IMR-90 (cell line): ENCODE measurements at regions not wholly inside any gene's neighbourhood (a gene's known extent, or its start where the extent isn't known, plus 50 kb on each side); places are given as distances from the start of the nearest gene placed in this dataset.
"Not testable (repeated sequence)": the region's sequence is repeated elsewhere in the genome, so short reads cannot be mapped to it uniquely, and the experiment has no call there.

Experiments used
- ATAC-seq: fragments of 200-7000 bp; cut with Tn5 transposase; 2 replicates; pipeline ENCODE4 v1.9.1; 2020; ENCODE audit warnings: low read depth, mild to moderate bottlenecking, moderate library complexity
- BruUV-seq: library from RNA; stranded (reverse); fragments of 400-500 nt; replicated peaks from 2 replicates; lab custom pipeline; 2021; lab: Mats Ljungman, UMichigan
- CTCF ChIA-PET: fragments of 300-600 bp; formaldehyde crosslinking; extraction: SDS; loops from one replicate; lab custom pipeline; 2021; ENCODE audit warnings: antibody characterized with exemption; lab: Yijun Ruan, JAX
- POLR2A ChIA-PET: fragments of 300-600 bp; sonication (Branson Sonifier 250); formaldehyde crosslinking; loops from one replicate; lab custom pipeline; 2022; ENCODE audit warnings: antibody characterized with exemption; ENCODE audit not compliant: unreplicated experiment; lab: Charles Lee
- DNase-seq: peaks from one replicate; pipeline ENCODE4 v3.0.0; 2013
- H2AFZ ChIP-seq: replicated peaks from 2 replicates; pipeline ENCODE3; 2013; ENCODE audit warnings: low read length, mild to moderate bottlenecking; ENCODE audit not compliant: poor library complexity
- H2AK5ac ChIP-seq: 2 replicates; pipeline ENCODE4 v1.6.1; 2013; ENCODE audit warnings: low read depth, low read length, inconsistent platforms
- H2AK9ac ChIP-seq: replicated peaks from 2 replicates; pipeline ENCODE3; 2013; ENCODE audit warnings: mild to moderate bottlenecking, low read depth, low read length, moderate library complexity; ENCODE audit not compliant: poor library complexity
- H2BK120ac ChIP-seq: 2 replicates; pipeline ENCODE4 v1.6.1; 2013; ENCODE audit warnings: low read depth, low read length, inconsistent platforms
- H2BK15ac ChIP-seq: 3 replicates; pipeline ENCODE4 v1.6.1; 2013; ENCODE audit warnings: low read depth, low read length, inconsistent platforms
- H2BK20ac ChIP-seq: 2 replicates; pipeline ENCODE4 v1.6.1; 2013; ENCODE audit warnings: low read depth, mild to moderate bottlenecking, inconsistent platforms, low read length, moderate library complexity
- H2BK5ac ChIP-seq: 2 replicates; pipeline ENCODE4 v1.6.1; 2013; ENCODE audit warnings: mild to moderate bottlenecking, low read depth, low read length, inconsistent platforms; ENCODE audit not compliant: poor library complexity, severe bottlenecking
- H3K14ac ChIP-seq: replicated peaks from 2 replicates; pipeline ENCODE4 v1.6.1; 2013; ENCODE audit warnings: low read depth, low read length, inconsistent platforms
- H3K18ac ChIP-seq: 2 replicates; pipeline ENCODE4 v1.6.1; 2013; ENCODE audit warnings: low read depth, low read length, control low read depth
- H3K23ac ChIP-seq: 2 replicates; pipeline ENCODE4 v1.6.1; 2013; ENCODE audit warnings: low read depth, low read length, inconsistent platforms
- H3K27ac ChIP-seq: 2 replicates; pipeline ENCODE4 v1.5.1; 2013; ENCODE audit warnings: mild to moderate bottlenecking, control low read depth, low read length; ENCODE audit not compliant: insufficient read depth
- H3K27me3 ChIP-seq: 2 replicates; pipeline ENCODE4 v1.6.1; 2013; ENCODE audit warnings: low read length; ENCODE audit not compliant: control insufficient read depth, insufficient read depth
- H3K36me3 ChIP-seq: 2 replicates; pipeline ENCODE4 v1.6.1; 2013; ENCODE audit warnings: low read length, mixed read lengths; ENCODE audit not compliant: control insufficient read depth, insufficient read depth
- H3K4ac ChIP-seq: 2 replicates; pipeline ENCODE4 v1.6.1; 2013; ENCODE audit warnings: low read depth, low read length, inconsistent platforms
- H3K4me1 ChIP-seq: 2 replicates; pipeline ENCODE4 v1.6.1; 2013; ENCODE audit warnings: low read length, mixed read lengths; ENCODE audit not compliant: control insufficient read depth, insufficient read depth
- H3K4me2 ChIP-seq: 2 replicates; pipeline ENCODE4 v1.6.1; 2013; ENCODE audit warnings: low read depth, mild to moderate bottlenecking, control low read depth, low read length, moderate library complexity
- H3K4me3 ChIP-seq: 2 replicates; pipeline ENCODE4 v1.5.1; 2013; ENCODE audit warnings: low read depth, mild to moderate bottlenecking, control low read depth, low read length, moderate library complexity; ENCODE audit not compliant: insufficient read depth
- H3K56ac ChIP-seq: 2 replicates; pipeline ENCODE4 v1.6.1; 2013; ENCODE audit warnings: low read length, inconsistent platforms; ENCODE audit not compliant: insufficient read depth; ENCODE audit errors: extremely low read depth
- H3K79me1 ChIP-seq, 2 experiments: 2 replicates each; pipeline ENCODE4 v1.6.1; 2013; ENCODE audit warnings: low read length in 2 of 2, inconsistent platforms in 1 of 2, low read depth in 1 of 2
- H3K9ac ChIP-seq: 2 replicates; pipeline ENCODE4 v1.6.1; 2013; ENCODE audit warnings: low read depth, low read length, control low read depth
- H3K9me1 ChIP-seq: 2 replicates; pipeline ENCODE4 v1.6.1; 2013; ENCODE audit warnings: low read length, inconsistent platforms; ENCODE audit not compliant: insufficient read depth
- H3K9me3 ChIP-seq: 2 replicates; pipeline ENCODE4 v1.6.1; 2013; ENCODE audit warnings: low read length; ENCODE audit not compliant: control insufficient read depth, insufficient read depth
- H4K20me1 ChIP-seq: 2 replicates; pipeline ENCODE4 v1.6.1; 2013; ENCODE audit warnings: low read length, inconsistent platforms; ENCODE audit not compliant: insufficient read depth
- H4K5ac ChIP-seq: 2 replicates; pipeline ENCODE4 v1.6.1; 2013; ENCODE audit warnings: mild to moderate bottlenecking, low read depth, low read length, control low read depth
- H4K8ac ChIP-seq, 2 experiments: 2 replicates each; pipeline ENCODE4 v1.6.1; 2013; ENCODE audit warnings: low read depth in 2 of 2, low read length in 2 of 2, control low read depth in 1 of 2, inconsistent platforms in 1 of 2
- H4K91ac ChIP-seq: 2 replicates; pipeline ENCODE4 v1.6.1; 2013; ENCODE audit warnings: low read depth, low read length, inconsistent platforms; ENCODE audit not compliant: insufficient read depth
- WGBS, 2 experiments: methylation state at CpG; one replicate each; pipeline versions ENCODE4 v1.1.5 to v1.1.7; 2013; ENCODE audit warnings: missing lambda C conversion rate in 2 of 2; ENCODE audit not compliant: insufficient read length in 1 of 2; ENCODE audit errors: extremely low coverage in 2 of 2; 5-methylcytosine and 5-hydroxymethylcytosine counted together
- dilution Hi-C: fragments of 300-500 bp; cut with HindIII; formaldehyde crosslinking; loops from one replicate; pipeline ENCODE4 v1.14.3; 2018; ENCODE audit warnings: low sequenced_read_pairs; ENCODE audit not compliant: unreplicated experiment
- in situ Hi-C: fragments of 300-500 bp; cut with MboI; formaldehyde crosslinking; loops from 3 replicates; pipeline ENCODE4 v1.14.3; 2019; ENCODE audit warnings: low sequenced_read_pairs, inconsistent platforms, mixed read lengths
- intact Hi-C: fragments of 100-400 bp; cut with micrococcal nuclease; formaldehyde crosslinking; loops from 2 replicates; pipeline ENCODE4 v1.10.0; 2022

DNA sequence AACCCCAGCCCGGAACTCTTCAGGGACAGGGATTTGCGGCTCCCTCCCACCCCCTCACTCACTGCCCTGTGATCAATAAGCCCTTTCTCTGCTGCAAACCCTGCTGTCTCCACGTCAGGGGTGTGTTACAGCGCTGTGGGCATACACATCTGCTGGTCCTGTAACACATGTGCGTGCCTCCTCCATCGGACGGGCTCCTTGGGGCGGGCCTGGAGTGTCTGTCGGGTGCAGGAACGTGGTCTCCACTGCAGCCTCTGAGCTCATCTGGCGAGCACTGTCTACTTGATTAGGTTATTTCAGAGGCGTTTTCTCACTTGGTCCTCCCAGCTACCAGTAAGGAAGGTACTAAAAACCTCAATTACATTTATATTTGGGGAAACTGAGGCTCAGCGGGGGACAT, 97.0 kb upstream of the LRPAP1 start:
- H3K23ac ChIP-seq, H3K27ac ChIP-seq, H2AK5ac ChIP-seq, H2BK15ac ChIP-seq, DNase-seq, in situ Hi-C loops, H3K56ac ChIP-seq, H3K4me1 ChIP-seq, dilution Hi-C loops, H3K4ac ChIP-seq, BruUV-seq, H4K91ac ChIP-seq, H2AK9ac ChIP-seq, H3K36me3 ChIP-seq, H3K4me2 ChIP-seq, H3K14ac ChIP-seq, H2AFZ ChIP-seq, ATAC-seq, H3K9me1 ChIP-seq, intact Hi-C loops, H3K9me3 ChIP-seq, H3K18ac ChIP-seq, H2BK120ac ChIP-seq, H3K4me3 ChIP-seq, H3K79me1 ChIP-seq, H4K8ac ChIP-seq, H4K20me1 ChIP-seq, H4K5ac ChIP-seq, CTCF ChIA-PET, H3K27me3 ChIP-seq, H3K9ac ChIP-seq, POLR2A ChIA-PET, H2BK20ac ChIP-seq, H2BK5ac ChIP-seq: not testable (repeated sequence)
- 93% methylated on average over 2 of the region's 13 CpGs; no CpG with 5 or more reads in 1 of the 2 experiments for WGBS, 2 experiments
